ENCODE measurements at regions not wholly inside any gene's neighbourhood (a gene's known extent, or its start where the extent isn't known, plus 50 kb on each side); places are given as distances from the start of the nearest gene placed in this dataset.

- Mint-ChIP-seq H3K4me1 (ENCODE audit: low read depth) (no peaks in the 10 kb centered on the region), H3K27me3 (no peaks in the 10 kb centered on the region), H3K27ac (no peak overlapping the region), H3K36me3 (ENCODE audit: low read depth) (no peaks in the 10 kb centered on the region), H3K4me3 (no peak overlapping the region), H3K9me3 (no peaks in the 10 kb centered on the region)
- ATAC-seq (ENCODE audit: poor library complexity) = no peak
- CTCF ChIA-PET = no interaction called here
- H3K27ac ChIP-seq (ENCODE audit: low read depth in 1 of 2, low read length in 2 of 2) = no peak overlapping the region
- intact Hi-C loops (cut with DNase I, micrococcal nuclease) = no loop called here
- no peaks in the 10 kb centered on the region for H3K36me3 ChIP-seq (ENCODE audit: insufficient read depth, low read length)
- H3K27me3 ChIP-seq (ENCODE audit: control insufficient read depth in 1 of 2, insufficient read depth in 2 of 2, low read length in 2 of 2) = no peaks in the 10 kb centered on the region
- POLR2A ChIA-PET = no interaction called here
- no peak for TF ChIP-seq CTCF (IDR thresholded peaks at IDR 0.05)
- no peaks in the 10 kb centered on the region for H3K9me3 ChIP-seq (ENCODE audit: control insufficient read depth in 1 of 2, insufficient read depth in 1 of 2, low read length in 2 of 2)
- no peaks in the 10 kb centered on the region for H3K4me1 ChIP-seq (ENCODE audit: insufficient read depth, low read length)
- no peak for DNase-seq
- no peak overlapping the region for H3K4me3 ChIP-seq (ENCODE audit: low read length)
Measured at GRCh38 chr3:103002425-103003176, 567.8 kb downstream of the ZPLD1 start.

GRCh38 chr3:103006526-103007183 is 571.8 kb downstream of the ZPLD1 start:
- Mint-ChIP-seq H3K9me3 (no peaks in the 10 kb centered on the region), H3K36me3 (ENCODE audit: low read depth) (no peaks in the 10 kb centered on the region), H3K4me3 (no peak overlapping the region), H3K27me3 (no peaks in the 10 kb centered on the region), H3K4me1 (ENCODE audit: low read depth) (no peaks in the 10 kb centered on the region), H3K27ac (no peak overlapping the region)
- ChIA-PET CTCF (no interaction called here), POLR2A (no interaction called here)
- no peaks in the 10 kb centered on the region for H3K9me3 ChIP-seq (ENCODE audit: control insufficient read depth in 1 of 2, insufficient read depth in 1 of 2, low read length in 2 of 2)
- no peak for DNase-seq
- no peaks in the 10 kb centered on the region for H3K4me1 ChIP-seq (ENCODE audit: insufficient read depth, low read length)
- intact Hi-C loops (cut with DNase I, micrococcal nuclease) = no loop called here
- no peak for ATAC-seq (ENCODE audit: poor library complexity)
- TF ChIP-seq CTCF (IDR thresholded peaks at IDR 0.05) = no peak
- H3K27me3 ChIP-seq (ENCODE audit: control insufficient read depth in 1 of 2, insufficient read depth in 2 of 2, low read length in 2 of 2) = no peaks in the 10 kb centered on the region
- H3K27ac ChIP-seq (ENCODE audit: low read depth in 1 of 2, low read length in 2 of 2) = no peak overlapping the region
- no peaks in the 10 kb centered on the region for H3K36me3 ChIP-seq (ENCODE audit: insufficient read depth, low read length)
- H3K4me3 ChIP-seq (ENCODE audit: low read length) = no peak overlapping the region

GRCh38 chr3:103009609-103010008 is 574.8 kb downstream of the ZPLD1 start:
- DNase-seq = no peak
- Mint-ChIP-seq H3K36me3 (ENCODE audit: low read depth) (no peaks in the 10 kb centered on the region), H3K4me3 (no peak overlapping the region), H3K4me1 (ENCODE audit: low read depth) (no peaks in the 10 kb centered on the region), H3K27ac (no peak overlapping the region), H3K9me3 (no peaks in the 10 kb centered on the region), H3K27me3 (no peaks in the 10 kb centered on the region)
- ATAC-seq (ENCODE audit: poor library complexity) = no peak
- POLR2A ChIA-PET = no interaction called here
- CTCF ChIA-PET = no interaction called here
- no peaks in the 10 kb centered on the region for H3K9me3 ChIP-seq (ENCODE audit: control insufficient read depth in 1 of 2, insufficient read depth in 1 of 2, low read length in 2 of 2)
- intact Hi-C loops (cut with DNase I, micrococcal nuclease) = no loop called here
- H3K4me1 ChIP-seq (ENCODE audit: insufficient read depth, low read length) = no peaks in the 10 kb centered on the region
- H3K36me3 ChIP-seq (ENCODE audit: insufficient read depth, low read length) = no peaks in the 10 kb centered on the region
- no peak overlapping the region for H3K27ac ChIP-seq (ENCODE audit: low read depth in 1 of 2, low read length in 2 of 2)
- H3K27me3 ChIP-seq (ENCODE audit: control insufficient read depth in 1 of 2, insufficient read depth in 2 of 2, low read length in 2 of 2) = no peaks in the 10 kb centered on the region
- TF ChIP-seq CTCF (IDR thresholded peaks at IDR 0.05) = no peak
- no peak overlapping the region for H3K4me3 ChIP-seq (ENCODE audit: low read length)
